Peyer's patch (tissue), 4 donors: ENCODE measurements at regions not wholly inside any gene's neighbourhood (a gene's known extent, or its start where the extent isn't known, plus 50 kb on each side); places are given as distances from the start of the nearest gene placed in this dataset.

Source experiments
- DNase-seq, 3 donors: peaks; one replicate each; pipeline ENCODE4 v3.0.0-alpha.2; 2017 to 2019
- H3K27ac ChIP-seq, 4 donors: fragments of 200-600 bp; sonication (generic); one replicate each; pipeline ENCODE4 v1.5.1; 2016 to 2019
- H3K27me3 ChIP-seq, 2 donors: fragments of 200-600 bp; sonication (generic); one replicate each; pipeline ENCODE4 v1.5.1; 2019
- H3K36me3 ChIP-seq, 3 donors: fragments of 200-600 bp; sonication (generic); one replicate each; pipeline ENCODE4 v1.5.1; 2016 to 2019
- H3K4me1 ChIP-seq, 4 donors: fragments of 200-600 bp; sonication (generic); one replicate each; pipeline ENCODE4 v1.5.1; 2016 to 2019
- H3K4me3 ChIP-seq, 4 donors: fragments of 200-600 bp; sonication (generic); 1 replicate in 3 of 4; 2 replicates in 1 of 4; pipeline ENCODE4 v1.5.1; 2016 to 2019; ENCODE audit warnings: mild to moderate bottlenecking in 1 of 4
- H3K9me3 ChIP-seq, 4 donors: fragments of 200-600 bp; sonication (generic); one replicate each; pipeline ENCODE4 v1.5.1; 2016 to 2019; ENCODE audit warnings: mild to moderate bottlenecking in 1 of 4
- POLR2A ChIP-seq, 2 donors: fragments of 450-650 bp; IDR thresholded peaks; one replicate each; pipeline ENCODE4 v1.5.1; 2017; ENCODE audit warnings: antibody characterized with exemption in 2 of 2, mild to moderate bottlenecking in 2 of 2, moderate library complexity in 2 of 2
- TF ChIP-seq, protein P1 (sequence below), 6 experiments: fragments of 450-650 bp in 4 of 6; fragments of 200-600 bp in 2 of 6; sonication (generic) in 1 of 6; IDR thresholded peaks; one replicate each; pipeline ENCODE4 v1.5.1; 2017 to 2019; ENCODE audit warnings: antibody characterized with exemption in 6 of 6, mild to moderate bottlenecking in 3 of 6, moderate library complexity in 1 of 6

- H3K27me3 ChIP-seq, result no peaks in the 10 kb centered on the region
- H3K4me3 ChIP-seq, result no peak overlapping the region
- H3K9me3 ChIP-seq, result no peaks in the 10 kb centered on the region
- TF ChIP-seq, protein P1, sequence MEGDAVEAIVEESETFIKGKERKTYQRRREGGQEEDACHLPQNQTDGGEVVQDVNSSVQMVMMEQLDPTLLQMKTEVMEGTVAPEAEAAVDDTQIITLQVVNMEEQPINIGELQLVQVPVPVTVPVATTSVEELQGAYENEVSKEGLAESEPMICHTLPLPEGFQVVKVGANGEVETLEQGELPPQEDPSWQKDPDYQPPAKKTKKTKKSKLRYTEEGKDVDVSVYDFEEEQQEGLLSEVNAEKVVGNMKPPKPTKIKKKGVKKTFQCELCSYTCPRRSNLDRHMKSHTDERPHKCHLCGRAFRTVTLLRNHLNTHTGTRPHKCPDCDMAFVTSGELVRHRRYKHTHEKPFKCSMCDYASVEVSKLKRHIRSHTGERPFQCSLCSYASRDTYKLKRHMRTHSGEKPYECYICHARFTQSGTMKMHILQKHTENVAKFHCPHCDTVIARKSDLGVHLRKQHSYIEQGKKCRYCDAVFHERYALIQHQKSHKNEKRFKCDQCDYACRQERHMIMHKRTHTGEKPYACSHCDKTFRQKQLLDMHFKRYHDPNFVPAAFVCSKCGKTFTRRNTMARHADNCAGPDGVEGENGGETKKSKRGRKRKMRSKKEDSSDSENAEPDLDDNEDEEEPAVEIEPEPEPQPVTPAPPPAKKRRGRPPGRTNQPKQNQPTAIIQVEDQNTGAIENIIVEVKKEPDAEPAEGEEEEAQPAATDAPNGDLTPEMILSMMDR (IDR thresholded peaks at IDR 0.05), result no peak
- TF ChIP-seq POLR2A (IDR thresholded peaks at IDR 0.05), result no peak
- H3K4me1 ChIP-seq, result peaks cover 0 to 11% (median 0%) of the 10 kb centered on the region in 4 donors
- H3K36me3 ChIP-seq, result no peaks in the 10 kb centered on the region
- no peak for DNase-seq
- no peak overlapping the region for H3K27ac ChIP-seq
Observed at GRCh38 chr3:127136706-127137105, 56.2 kb upstream of the PRR23E start.

DNA sequence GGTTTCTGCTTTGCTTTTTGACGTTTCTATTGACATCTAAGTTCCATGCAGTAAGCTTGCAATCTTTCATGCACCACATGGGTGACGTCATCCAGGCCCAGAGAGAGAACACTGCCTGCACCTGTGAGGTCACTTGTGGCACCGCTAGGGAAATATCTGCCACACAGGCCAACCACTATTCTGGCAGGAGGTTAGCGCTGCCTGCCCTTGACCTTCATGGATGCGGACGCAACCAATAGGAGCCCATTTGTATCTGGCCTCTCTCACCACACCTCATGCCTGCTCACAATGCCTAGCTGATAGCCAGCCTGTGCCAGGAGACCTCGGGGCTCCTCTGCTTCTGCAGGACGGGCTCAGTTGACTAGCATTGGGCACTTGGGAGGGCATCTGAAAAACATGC lies 55.8 kb upstream of the PRR23E start:
- Histone ChIP-seq H3K9me3 (no peaks in the 10 kb centered on the region), H3K4me3 (no peak overlapping the region), H3K27ac (no peak overlapping the region), H3K27me3 (no peaks in the 10 kb centered on the region), H3K4me1 (peaks cover 0 to 11% (median 0%) of the 10 kb centered on the region in 4 donors), H3K36me3 (no peaks in the 10 kb centered on the region)
- TF ChIP-seq, protein P1 (IDR thresholded peaks at IDR 0.05), result no peak
- no peak for TF ChIP-seq POLR2A (IDR thresholded peaks at IDR 0.05)
- no peak for DNase-seq

- H3K27me3 ChIP-seq, result no peaks in the 10 kb centered on the region
- DNase-seq, result no peak
Observed at GRCh38 chr3:127137757-127138536, 55.0 kb upstream of the PRR23E start.

GRCh38 chr3:127139601-127140500 lies 53.1 kb upstream of the PRR23E start:
- Histone ChIP-seq H3K9me3 (peaks cover 0 to 6% (median 0%) of the 10 kb centered on the region in 4 donors), H3K4me1 (peaks cover 0 to 9% (median 0%) of the 10 kb centered on the region in 4 donors), H3K4me3 (no peak overlapping the region), H3K27ac (no peak overlapping the region), H3K36me3 (no peaks in the 10 kb centered on the region), H3K27me3 (no peaks in the 10 kb centered on the region)
- TF ChIP-seq, protein P1 (IDR thresholded peaks at IDR 0.05), result no peak
- TF ChIP-seq POLR2A (IDR thresholded peaks at IDR 0.05), result no peak
- DNase-seq, result no peak

More at GRCh38 chr3:127137757-127138536, 55.0 kb upstream of the PRR23E start:
- Histone ChIP-seq H3K36me3 (no peaks in the 10 kb centered on the region), H3K27ac (no peak overlapping the region), H3K4me1 (peaks cover 0 to 11% (median 0%) of the 10 kb centered on the region in 4 donors), H3K4me3 (no peak overlapping the region), H3K9me3 (peaks cover 0 to 2% (median 0%) of the 10 kb centered on the region in 4 donors)
- no peak for TF ChIP-seq POLR2A (IDR thresholded peaks at IDR 0.05)
- TF ChIP-seq, protein P1 (IDR thresholded peaks at IDR 0.05), result no peak

GRCh38 chr3:127140501-127141460 lies 52.1 kb upstream of the PRR23E start:
- TF ChIP-seq, protein P1 (IDR thresholded peaks at IDR 0.05), result no peak
- no peak for TF ChIP-seq POLR2A (IDR thresholded peaks at IDR 0.05)
- Histone ChIP-seq H3K4me3 (no peak overlapping the region), H3K27ac (no peak overlapping the region), H3K27me3 (no peaks in the 10 kb centered on the region), H3K4me1 (peaks cover 0 to 4% (median 0%) of the 10 kb centered on the region in 4 donors), H3K9me3 (peaks cover 0 to 6% (median 0%) of the 10 kb centered on the region in 4 donors), H3K36me3 (no peaks in the 10 kb centered on the region)
- DNase-seq, result no peak
